ENCODE measurements at regions not wholly inside any gene's neighbourhood (a gene's known extent, or its start where the extent isn't known, plus 50 kb on each side); places are given as distances from the start of the nearest gene placed in this dataset.
"Not testable (repeated sequence)": the region's sequence is repeated elsewhere in the genome, so short reads cannot be mapped to it uniquely, and the experiment has no call there.

DNA sequence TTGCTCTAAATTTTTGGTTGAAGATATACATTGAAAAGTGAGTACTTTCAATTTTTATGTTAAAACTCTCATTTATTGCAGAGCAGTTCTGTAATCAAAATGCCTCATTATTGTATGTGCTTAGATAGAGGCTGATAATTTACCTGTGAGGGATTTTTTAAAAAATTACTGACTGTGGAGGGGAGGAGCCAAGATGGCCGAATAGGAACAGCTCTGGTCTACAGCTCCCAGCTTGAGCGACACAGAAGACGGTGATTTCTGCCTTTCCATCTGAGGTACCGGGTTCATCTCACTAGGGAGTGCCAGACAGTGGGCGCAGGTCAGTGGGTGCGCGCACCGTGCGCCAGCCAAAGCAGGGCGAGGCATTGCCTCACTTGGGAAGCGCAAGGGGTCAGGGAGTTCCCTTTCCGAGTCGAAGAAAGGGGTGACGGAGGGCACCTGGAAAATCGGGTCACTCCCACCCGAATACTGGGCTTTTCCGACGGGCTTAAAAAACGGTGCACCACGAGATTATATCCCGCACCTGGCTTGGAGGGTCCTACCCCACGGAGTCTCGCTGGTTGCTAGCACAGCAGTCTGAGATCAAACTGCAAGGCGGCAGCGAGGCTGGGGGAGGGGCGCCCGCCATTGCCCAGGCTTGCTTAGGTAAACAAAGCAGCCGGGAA, 89.4 kb downstream of the DDX11 start:
- DNase-seq = not testable (repeated sequence)

DNA sequence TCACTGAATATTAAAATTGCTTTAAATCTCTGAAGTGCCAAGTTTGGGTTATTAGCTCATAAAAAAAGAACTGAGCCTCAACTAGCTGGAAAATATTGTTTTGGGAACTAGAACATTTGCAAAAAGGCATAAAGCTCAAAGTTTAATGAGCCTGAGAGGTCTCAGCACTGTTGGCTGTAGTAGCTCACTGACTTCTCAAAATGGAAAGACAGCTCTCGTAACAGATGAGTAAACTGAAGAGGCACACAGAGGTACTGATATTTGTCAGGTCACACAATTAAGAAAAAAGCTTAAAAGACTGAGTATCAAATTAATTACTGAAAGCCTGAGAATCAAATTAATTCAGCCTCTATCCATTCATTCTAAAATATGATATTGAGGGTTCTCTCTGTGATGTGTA, 100.6 kb downstream of the DDX11 start:
- DNase-seq = not testable (repeated sequence)

DNA sequence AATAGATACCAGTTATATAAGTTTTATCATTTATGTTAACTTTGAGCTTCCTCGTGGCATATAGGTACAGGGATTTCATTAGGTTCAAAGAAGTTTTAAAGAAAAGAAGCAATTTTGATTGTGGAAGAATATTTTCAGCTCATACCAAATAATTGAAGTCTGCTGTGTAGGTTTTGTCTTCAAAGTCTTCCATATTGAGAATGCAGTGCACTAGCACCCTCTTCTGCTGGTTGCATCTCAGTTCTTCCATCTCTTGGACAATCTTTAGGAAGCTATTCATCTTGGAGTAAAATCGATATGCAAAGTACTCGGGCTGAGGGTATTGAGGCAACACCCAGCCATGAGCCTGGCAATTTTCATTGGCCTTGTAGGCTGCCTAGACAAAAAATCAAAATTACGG, 103.9 kb downstream of the DDX11 start:
- not testable (repeated sequence) for DNase-seq

DNA sequence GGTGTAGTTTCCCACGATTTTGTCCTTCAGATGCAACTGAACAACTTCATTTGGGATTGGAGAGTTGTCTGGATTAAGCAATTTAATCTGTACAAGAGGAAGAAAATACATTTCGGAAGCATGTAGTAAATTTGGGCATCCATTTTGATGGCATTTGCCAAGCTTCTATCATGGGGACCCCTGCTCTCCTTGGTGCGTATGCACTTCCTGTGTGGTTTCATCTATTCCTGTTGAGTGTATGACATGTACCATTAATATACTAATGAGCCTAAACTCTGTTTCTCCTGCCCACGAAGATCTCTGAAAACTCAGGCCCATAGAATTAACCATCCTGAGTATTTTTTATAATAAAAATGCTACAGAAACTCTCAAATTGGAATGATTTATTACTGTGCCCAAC, 105.2 kb downstream of the DDX11 start:
- not testable (repeated sequence) for DNase-seq

DNA sequence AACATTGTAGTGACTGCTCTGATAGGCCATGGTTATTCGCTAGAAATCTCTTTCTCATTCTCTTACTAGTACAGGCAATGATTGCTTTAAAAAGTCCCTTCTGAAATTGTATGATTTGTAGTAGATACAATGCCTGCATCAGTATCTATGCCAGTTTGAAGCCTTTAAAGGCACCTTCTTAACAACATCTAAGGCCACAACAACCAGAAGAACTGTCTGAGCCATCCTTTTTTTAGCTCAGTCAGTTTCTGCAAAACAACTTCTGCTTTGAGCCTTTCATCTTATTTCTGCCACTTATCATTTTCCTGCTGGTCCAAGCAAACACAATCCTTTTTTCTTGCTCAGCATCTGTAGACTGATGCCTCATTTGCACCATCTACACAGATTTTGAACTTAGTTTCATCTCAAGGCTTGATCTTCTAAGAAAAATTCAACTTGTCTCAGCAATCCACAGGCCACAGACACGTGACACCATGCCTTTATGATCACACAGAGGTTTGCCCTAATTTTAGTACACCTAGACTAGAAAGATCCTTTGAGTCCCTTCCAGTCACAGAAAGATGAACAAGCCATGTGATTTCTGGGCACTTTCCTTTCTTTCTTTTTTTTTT, 106.1 kb downstream of the DDX11 start:
- DNase-seq = not testable (repeated sequence)

DNA sequence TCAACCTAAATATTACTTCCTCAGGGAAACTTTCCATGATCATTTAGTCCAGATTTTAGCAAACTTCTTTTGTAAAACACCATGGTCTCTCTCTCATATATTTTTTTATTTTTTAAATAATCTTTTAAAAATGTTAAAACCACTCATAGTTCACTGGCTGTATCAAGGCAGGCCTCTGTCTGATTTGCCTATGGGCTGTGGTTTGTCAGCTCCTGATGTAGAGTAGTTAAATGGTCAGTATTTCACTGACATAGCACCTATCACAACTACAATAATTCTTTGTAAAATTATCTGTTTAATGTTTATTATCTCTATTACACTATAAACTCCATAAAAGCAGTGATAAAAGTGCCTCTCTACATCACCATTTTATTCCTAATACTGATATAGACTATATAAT, 108.9 kb downstream of the DDX11 start:
- not testable (repeated sequence) for DNase-seq

DNA sequence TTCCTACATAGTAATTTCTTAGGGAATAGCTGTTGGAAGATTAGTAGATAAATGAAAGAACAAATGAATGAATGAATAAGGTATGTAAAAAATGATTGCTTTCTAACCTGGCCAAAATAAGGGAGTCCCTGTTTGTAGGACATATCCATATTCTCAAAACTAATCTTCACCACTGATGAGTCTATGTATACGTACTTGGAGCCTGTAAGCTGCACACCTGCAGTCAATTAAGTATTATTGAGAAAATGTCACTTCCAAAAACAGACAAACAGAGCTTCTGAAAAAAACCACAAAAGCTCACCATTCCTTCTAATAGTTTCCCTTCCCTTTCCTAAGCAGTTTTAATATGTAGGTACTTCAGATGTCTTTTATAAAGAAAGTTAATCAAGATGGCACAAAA, 109.4 kb downstream of the DDX11 start:
- DNase-seq = not testable (repeated sequence)

DNA sequence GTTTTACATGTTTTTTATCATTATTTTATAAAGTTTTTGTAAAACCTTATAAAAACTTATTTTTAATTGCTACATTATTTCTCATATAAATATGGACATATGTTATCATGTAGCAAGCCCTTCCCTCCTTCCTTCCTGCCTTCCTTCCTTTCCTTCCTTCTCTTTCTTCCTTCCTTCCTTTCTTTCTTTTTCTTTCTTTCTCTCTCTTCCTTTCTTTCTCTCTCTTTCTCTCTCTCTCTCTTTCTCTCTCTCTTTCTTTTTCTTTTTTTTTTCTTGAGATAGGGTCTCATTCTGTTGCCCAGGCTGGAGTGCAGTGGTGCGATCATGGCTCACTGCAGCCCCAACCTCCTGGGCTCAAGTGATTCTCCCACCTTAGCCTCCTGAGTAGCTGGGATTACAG, 110.2 kb downstream of the DDX11 start:
- not testable (repeated sequence) for DNase-seq

DNA sequence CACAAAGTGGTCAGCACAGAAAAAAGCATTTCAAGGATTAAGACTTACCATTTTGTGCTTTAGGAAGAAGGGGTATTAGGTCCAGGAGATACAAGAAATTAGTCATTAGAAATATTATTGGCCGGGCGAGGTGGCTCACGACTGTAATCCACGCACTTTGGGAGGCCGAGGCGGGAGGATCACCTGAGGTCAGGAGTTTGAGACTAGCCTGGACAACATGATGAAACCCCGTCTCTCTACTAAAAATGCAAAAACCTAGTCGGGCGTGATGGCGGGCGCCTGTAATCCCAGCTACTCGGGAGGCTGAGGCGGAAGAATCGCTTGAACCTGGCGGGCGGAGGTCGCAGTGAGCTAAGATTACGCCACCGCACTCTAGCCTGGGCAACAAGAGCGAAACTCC, 111.0 kb downstream of the DDX11 start:
- DNase-seq = not testable (repeated sequence)

DNA sequence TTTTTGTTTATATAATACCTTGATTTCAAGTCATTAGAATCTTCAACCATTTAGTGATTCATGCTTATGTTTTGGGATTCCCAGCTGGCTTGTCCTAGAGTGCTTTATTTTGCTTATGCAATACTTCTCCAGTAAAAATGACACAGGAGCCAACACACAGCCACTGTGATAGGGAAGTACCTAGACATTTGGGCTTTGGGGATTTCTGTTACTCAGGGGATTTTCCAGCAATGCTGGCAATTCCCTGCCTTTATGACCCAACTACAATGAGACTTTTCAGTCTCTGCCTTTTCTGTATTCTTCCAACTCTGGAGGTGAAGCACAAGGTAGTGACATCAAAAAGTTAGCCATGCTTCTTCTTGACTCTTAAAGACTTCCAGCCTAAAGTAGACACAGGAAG, 119.0 kb downstream of the DDX11 start:
- DNase-seq = not testable (repeated sequence)

DNA sequence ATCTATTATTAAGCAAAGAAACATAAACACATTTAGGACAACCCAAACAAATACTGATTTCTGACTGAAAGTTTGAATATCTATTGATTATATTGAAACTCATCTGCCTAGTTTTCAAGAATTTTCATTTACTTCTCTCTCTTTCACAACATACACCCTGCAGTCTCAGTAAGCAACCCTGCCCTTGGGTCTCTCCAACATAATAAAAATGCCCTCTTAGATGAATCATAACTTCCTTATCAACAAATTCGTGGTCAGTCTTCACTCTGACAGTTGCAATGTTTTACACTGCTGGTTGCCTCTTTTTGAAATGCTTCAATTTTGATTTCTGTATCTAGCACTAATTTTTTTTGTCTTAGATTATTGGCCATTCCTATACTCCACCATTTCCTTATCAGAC, 122.0 kb downstream of the DDX11 start:
- DNase-seq = not testable (repeated sequence)

DNA sequence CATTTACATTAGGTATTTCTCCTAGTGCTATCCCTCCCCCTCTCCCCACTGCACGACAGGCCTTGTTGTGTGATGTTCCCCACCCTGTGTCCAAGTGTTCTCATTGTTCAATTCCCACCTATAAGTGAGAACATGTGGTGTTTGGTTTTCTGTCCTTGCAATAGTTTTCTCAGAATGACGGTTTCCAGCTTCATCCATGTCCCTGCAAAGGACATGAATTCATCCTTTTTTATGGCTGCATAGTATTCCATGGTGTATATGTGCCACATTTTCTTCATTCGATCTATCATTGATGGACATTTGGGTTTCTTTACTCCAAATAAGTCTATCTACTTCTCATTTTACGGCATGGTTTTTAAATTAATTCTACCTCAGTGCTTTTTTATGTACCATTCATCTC, 125.8 kb downstream of the DDX11 start:
- DNase-seq = not testable (repeated sequence)

DNA sequence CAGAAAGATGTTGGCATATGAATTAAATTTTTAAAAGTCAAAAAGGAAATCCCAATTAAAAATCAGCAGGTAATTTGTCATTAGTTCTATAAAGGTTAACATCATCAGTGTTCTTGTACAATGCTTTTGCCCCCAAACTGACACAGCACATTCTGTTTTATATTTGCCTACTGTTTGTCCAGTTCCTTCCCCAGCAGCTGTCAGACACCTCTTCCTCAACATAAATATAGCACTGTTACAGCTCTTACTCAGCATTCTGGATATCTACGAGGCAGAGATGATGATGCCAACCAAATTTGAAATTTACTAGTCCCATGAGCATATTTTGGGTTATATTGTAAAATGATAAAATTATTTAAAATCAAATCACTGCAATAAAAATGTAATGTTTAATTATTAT, 124.6 kb downstream of the SINHCAF start:
- no peak for DNase-seq

DNA sequence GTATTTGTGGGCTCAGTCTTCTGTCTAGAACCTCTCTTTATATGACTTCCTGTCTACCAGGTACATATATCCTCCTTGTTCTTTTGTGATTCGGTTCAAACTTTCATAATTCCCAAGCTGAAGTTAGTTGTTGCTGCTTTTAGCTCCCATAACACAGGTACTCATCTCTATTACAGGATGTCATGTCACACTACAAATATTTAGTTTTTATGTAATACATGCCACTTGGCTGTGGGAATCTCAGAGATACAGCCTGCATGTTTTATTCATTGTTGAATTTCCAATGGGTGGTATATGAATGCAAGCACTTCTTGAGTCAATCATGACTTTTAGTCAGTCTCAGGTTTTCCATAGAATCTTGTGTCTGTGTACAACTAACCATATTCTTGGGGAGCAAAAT, 122.7 kb downstream of the SINHCAF start:
- no peak for DNase-seq

DNA sequence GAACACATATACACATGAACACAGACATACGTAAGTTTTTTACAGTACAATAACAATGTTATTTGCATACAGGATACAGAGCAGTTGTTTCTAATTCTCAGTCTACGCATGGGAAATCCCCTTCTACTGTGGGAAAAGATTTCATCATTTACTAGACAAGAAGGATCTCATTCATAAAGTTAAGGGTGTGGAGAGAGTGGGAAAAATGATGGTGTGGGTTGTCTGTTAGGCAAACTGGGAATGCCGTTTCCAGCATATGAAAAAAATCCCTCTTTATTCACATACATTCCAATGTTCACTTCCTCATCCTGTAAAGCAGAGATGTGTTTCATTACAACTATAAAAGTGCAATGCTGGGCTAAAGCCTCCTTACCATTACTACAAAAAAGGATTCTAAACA, 120.9 kb downstream of the SINHCAF start:
- DNase-seq = no peak

DNA sequence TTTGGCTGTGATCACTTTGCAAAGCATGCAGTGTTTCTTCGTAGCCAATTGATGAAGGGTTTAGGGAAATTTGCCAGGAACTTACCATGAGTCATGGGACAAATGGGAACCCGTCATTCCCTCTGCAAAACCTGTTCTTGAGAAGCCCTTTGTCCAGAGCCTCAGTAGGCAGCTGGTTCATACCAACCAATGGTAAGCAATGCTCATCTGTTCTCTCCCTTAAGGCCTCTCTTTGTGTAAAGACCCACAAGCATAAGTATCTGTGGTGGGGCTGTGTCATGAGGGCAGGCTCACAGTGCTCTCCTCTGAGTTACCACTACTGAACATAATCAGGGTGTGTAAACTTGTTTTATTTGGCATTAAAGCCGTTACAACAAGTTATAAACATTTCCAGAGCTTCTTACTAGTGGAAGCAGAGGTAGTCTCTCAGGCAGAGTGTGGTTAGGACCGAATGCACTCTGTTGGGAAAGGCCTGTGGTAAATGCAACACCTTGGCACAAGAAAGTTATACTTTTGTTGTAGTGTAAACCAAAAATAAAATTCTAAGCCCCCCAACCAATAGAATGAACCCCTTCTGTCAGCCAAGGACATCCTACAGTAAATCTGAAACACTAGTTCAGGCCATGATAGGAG, 119.8 kb downstream of the SINHCAF start:
- DNase-seq = no peak

DNA sequence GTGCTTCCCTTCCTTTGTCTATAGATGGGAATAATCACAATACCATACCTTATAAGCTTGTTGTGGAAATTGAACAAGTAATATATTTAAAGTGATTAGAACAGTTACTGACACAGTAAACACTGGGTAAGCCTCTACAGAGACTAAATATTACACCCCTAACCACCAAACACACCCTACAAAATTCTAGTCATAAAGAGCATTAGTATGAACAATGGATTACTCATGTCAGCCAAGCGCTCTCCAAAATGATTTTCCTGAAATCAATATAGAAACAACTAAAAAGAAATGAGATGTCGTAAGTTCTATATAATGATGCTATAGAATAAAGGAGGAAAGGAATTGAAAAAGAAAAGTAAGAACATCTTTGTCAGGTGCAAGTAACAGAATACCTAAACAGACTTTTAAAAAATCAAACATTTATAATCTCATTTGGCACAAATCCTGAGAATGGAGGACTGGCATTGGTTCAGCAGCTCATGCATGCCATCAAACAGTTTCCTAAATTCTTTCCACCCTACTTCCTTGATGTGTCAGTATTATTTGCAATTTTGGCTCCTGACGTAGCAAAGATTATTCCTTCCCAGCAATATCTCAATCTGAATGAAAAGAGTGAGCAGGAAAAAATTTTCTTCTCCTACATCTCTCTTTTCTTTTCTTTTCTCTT, 118.0 kb downstream of the SINHCAF start:
- DNase-seq = no peak

DNA sequence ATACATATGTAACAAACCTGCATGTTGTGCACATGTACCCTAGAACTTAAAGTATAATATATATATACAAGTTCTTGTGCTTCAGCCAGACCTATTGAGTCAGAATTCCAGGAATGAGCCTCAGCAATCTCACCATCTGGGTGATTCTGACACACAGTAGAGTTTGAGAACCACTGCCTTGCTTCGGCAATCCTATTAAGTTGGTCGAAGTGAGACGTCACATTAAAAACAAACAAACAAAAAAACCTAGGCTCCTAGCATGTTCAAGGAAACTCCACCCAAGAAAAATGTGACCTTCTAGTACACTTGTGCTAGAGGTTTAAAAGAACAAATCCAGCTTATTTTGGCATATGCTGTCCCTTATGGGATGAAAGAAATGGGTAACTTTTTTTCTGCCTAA, 115.8 kb downstream of the SINHCAF start:
- no peak for DNase-seq

DNA sequence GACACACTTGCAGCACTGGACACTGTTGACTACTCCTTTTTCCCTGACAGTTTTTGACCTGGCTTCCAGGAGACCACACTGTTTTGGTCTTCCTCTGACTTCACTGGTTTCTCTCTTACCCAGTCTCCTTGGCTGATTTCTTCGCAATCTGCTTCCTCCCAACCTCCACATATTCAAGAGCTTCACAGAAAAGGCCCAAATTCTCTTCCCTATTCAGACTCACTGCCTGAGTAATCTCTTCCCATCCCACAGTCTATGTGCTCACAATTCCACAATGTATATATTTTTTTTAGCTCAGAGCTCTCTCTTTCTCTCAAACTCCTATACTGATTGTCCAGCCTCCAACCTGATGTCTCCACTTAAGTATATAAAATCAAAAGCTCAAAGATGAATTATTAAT, 115.4 kb downstream of the SINHCAF start:
- DNase-seq = no peak

DNA sequence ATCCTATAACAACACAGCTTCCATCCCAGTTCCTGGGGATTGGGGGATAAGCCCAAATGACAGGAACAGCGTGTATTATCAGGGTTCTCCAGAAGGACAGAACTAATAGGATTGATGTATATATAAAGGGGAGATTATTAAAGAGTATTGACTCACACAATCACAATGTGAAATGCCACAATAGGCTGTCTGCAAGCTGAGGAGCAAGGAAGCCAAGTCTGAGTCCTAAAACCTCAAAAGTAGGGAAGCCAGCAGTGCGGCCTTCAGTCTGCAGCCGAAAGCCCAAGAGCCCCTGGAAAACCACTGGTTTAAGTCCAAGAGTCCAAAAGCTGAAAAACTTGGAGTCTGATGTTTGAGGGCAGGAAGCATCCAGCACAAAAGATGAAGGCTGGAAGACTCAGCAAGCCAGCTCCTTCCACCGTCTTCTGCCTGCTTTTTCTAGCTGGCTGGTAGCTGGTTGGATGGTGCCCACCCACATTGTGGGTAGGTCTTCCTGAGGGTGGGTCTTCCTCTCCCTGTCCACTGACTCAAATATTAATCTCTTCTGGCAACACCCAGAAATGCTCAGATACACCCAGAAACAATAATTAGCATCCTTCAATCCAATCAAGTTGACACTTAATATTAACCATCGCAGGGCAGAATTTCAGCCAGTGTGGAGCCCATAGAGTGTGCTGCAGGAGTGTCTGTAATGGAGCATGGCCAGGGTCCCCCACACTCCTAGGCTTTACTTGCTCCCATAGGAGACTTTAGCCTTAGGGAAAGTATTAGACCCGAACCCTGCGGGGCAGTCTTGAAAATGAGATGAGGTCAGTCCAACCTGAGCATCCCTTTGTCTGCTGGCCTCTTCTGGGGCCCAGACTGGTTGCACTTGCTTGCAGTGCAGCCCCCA, 111.1 kb downstream of the SINHCAF start:
- no peak for DNase-seq

DNA sequence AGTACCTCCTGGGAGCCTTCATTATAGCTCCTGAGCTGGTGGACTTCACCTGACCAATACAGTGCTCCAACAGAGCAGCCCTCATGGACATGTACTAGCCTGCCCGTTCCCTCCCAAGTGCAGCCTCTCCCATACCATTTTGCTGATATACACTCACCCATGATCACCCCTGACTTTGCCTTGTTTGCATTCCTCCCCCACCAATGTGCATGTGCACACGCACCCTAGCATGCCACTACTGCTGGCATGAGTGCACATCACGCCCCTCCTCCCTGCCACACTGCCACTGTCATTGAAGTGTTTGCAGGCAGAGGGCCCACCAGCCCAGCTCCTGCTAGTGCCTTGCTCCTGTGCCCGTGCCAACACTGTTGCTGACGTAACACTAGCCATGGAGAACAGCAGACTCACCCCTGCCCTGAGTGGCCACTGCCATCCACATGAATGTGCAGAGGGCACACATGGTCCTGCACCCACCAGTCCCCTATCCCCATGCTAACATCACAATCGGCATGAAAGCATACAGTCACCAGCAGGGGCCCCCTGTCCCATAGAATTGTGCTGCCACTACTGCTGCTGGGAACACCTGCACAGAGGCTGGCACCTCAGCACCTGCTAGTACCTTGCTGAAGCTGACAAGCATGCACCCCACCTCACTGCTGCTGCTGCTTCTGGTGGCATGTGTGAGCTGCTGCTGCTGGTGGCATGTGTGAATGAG, 110.3 kb downstream of the SINHCAF start:
- peak; percentile 70 for DNase-seq

DNA sequence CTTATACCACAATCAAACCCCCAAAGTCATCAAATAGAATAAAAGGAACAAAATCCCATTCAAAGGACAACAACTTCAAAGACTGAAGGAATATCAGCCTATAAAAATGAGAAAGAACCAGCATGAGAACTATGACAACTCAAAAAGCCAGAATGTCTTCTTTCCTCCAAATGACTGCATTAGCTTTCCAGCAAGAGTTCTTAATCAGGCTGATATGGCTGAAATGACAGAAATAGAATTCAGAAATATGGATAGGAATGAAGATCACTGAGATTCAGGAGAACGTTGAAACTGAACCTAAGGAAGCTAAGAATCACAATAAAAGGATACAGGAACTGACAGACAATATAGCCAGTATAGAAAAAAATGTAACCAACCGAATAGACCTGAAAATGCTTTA, 109.5 kb downstream of the SINHCAF start:
- no peak for DNase-seq
